ENCODE measurements at regions not wholly inside any gene's neighbourhood (a gene's known extent, or its start where the extent isn't known, plus 50 kb on each side); places are given as distances from the start of the nearest gene placed in this dataset.

- TF ChIP-seq CTCF (IDR thresholded peaks at IDR 0.05; ENCODE audit: insufficient read depth, low read length), result no peak
- no peak for DNase-seq (ENCODE audit: low read depth)
- no peak overlapping the region for H3K4me3 ChIP-seq (ENCODE audit: low read depth, low read length)
Observed at GRCh38 chr1:87897481-87897880, 568.8 kb downstream of the LMO4 start.

GRCh38 chr1:87898431-87898830, 569.8 kb downstream of the LMO4 start:
- TF ChIP-seq CTCF (IDR thresholded peaks at IDR 0.05; ENCODE audit: insufficient read depth, low read length), result no peak
- DNase-seq (ENCODE audit: low read depth), result no peak
- no peak overlapping the region for H3K4me3 ChIP-seq (ENCODE audit: low read depth, low read length)

- DNase-seq (ENCODE audit: low read depth), result no peak
- no peak overlapping the region for H3K4me3 ChIP-seq (ENCODE audit: low read depth, low read length)
- no peak for TF ChIP-seq CTCF (IDR thresholded peaks at IDR 0.05; ENCODE audit: insufficient read depth, low read length)
Observed at GRCh38 chr1:87899017-87899416, 570.3 kb downstream of the LMO4 start.

GRCh38 chr1:87899746-87900145, 571.1 kb downstream of the LMO4 start:
- no peak overlapping the region for H3K4me3 ChIP-seq (ENCODE audit: low read depth, low read length)
- TF ChIP-seq CTCF (IDR thresholded peaks at IDR 0.05; ENCODE audit: insufficient read depth, low read length), result no peak
- DNase-seq (ENCODE audit: low read depth), result no peak

- no peak overlapping the region for H3K4me3 ChIP-seq (ENCODE audit: low read depth, low read length)
- peak; percentile 74 for DNase-seq (ENCODE audit: low read depth)
- no peak for TF ChIP-seq CTCF (IDR thresholded peaks at IDR 0.05; ENCODE audit: insufficient read depth, low read length)
Observed at GRCh38 chr1:87902830-87903229, 574.1 kb downstream of the LMO4 start.

GRCh38 chr1:87903242-87903641, 574.6 kb downstream of the LMO4 start:
- TF ChIP-seq CTCF (IDR thresholded peaks at IDR 0.05; ENCODE audit: insufficient read depth, low read length), result no peak
- no peak for DNase-seq (ENCODE audit: low read depth)
- no peak overlapping the region for H3K4me3 ChIP-seq (ENCODE audit: low read depth, low read length)

- DNase-seq (ENCODE audit: low read depth), result no peak
- TF ChIP-seq CTCF (IDR thresholded peaks at IDR 0.05; ENCODE audit: insufficient read depth, low read length), result no peak
- no peak overlapping the region for H3K4me3 ChIP-seq (ENCODE audit: low read depth, low read length)
Observed at GRCh38 chr1:87904651-87905050, 576.0 kb downstream of the LMO4 start.
